ENCODE measurements at regions not wholly inside any gene's neighbourhood (a gene's known extent, or its start where the extent isn't known, plus 50 kb on each side); places are given as distances from the start of the nearest gene placed in this dataset.

- Mint-ChIP-seq H3K4me1 (ENCODE audit: low read depth) (no peaks in the 10 kb centered on the region), H3K4me3 (no peak overlapping the region), H3K27me3 (no peaks in the 10 kb centered on the region), H3K36me3 (ENCODE audit: low read depth) (no peaks in the 10 kb centered on the region), H3K27ac (no peak overlapping the region), H3K9me3 (no peaks in the 10 kb centered on the region)
- intact Hi-C loops (cut with DNase I, micrococcal nuclease), result no loop called here
- ATAC-seq (ENCODE audit: poor library complexity) (no peak), DNase-seq (no peak)
- Histone ChIP-seq H3K4me1 (ENCODE audit: insufficient read depth, low read length) (no peaks in the 10 kb centered on the region), H3K36me3 (ENCODE audit: insufficient read depth, low read length) (no peaks in the 10 kb centered on the region), H3K27me3 (ENCODE audit: control insufficient read depth in 1 of 2, insufficient read depth in 2 of 2, low read length in 2 of 2) (no peaks in the 10 kb centered on the region), H3K9me3 (ENCODE audit: control insufficient read depth in 1 of 2, insufficient read depth in 1 of 2, low read length in 2 of 2) (no peaks in the 10 kb centered on the region), H3K4me3 (ENCODE audit: low read length) (no peak overlapping the region), H3K27ac (ENCODE audit: low read depth in 1 of 2, low read length in 2 of 2) (no peak overlapping the region)
- no peak for TF ChIP-seq CTCF (IDR thresholded peaks at IDR 0.05)
- ChIA-PET POLR2A (no interaction called here), CTCF (no interaction called here)
Measured at GRCh38 chr1:239443361-239443760, 57.0 kb downstream of the CHRM3 start.

- ChIA-PET CTCF (no interaction called here), POLR2A (no interaction called here)
- Histone ChIP-seq H3K4me3 (ENCODE audit: low read length) (no peak overlapping the region), H3K36me3 (ENCODE audit: insufficient read depth, low read length) (no peaks in the 10 kb centered on the region), H3K9me3 (ENCODE audit: control insufficient read depth in 1 of 2, insufficient read depth in 1 of 2, low read length in 2 of 2) (no peaks in the 10 kb centered on the region), H3K27ac (ENCODE audit: low read depth in 1 of 2, low read length in 2 of 2) (no peak overlapping the region), H3K27me3 (ENCODE audit: control insufficient read depth in 1 of 2, insufficient read depth in 2 of 2, low read length in 2 of 2) (no peaks in the 10 kb centered on the region), H3K4me1 (ENCODE audit: insufficient read depth, low read length) (no peaks in the 10 kb centered on the region)
- no peak for ATAC-seq (ENCODE audit: poor library complexity)
- no peak overlapping the region for H3K4me3 Mint-ChIP-seq
- H3K36me3 Mint-ChIP-seq (ENCODE audit: low read depth), result no peaks in the 10 kb centered on the region
- no peak for DNase-seq
- H3K27ac Mint-ChIP-seq, result no peak overlapping the region
- no peak for TF ChIP-seq CTCF (IDR thresholded peaks at IDR 0.05)
- intact Hi-C loops (cut with DNase I, micrococcal nuclease), result no loop called here
- H3K9me3 Mint-ChIP-seq, result no peaks in the 10 kb centered on the region
- no peaks in the 10 kb centered on the region for H3K4me1 Mint-ChIP-seq (ENCODE audit: low read depth)
- H3K27me3 Mint-ChIP-seq, result no peaks in the 10 kb centered on the region
Measured at GRCh38 chr1:239446611-239447010, 60.2 kb downstream of the CHRM3 start.

DNA sequence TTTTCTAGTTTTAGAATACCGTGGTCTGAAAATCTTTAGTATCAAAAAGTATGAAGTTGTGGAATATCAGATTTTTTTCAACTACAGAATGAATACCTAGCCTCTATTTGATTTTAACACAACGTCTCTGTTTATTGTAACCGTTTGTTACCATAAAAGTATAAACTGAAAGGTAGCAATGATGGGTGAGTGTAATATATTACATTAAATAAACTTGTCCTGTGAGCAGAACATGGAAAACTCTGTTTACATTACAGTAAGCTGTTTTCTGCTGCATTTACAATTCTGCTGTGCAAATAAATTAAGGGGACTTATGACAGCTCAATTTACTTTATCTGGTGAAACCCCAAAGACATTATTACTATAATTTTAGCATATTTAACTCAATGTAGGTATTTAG, 62.5 kb downstream of the CHRM3 start:
- no peaks in the 10 kb centered on the region for H3K4me1 Mint-ChIP-seq (ENCODE audit: low read depth)
- H3K36me3 Mint-ChIP-seq (ENCODE audit: low read depth), result no peaks in the 10 kb centered on the region
- Histone ChIP-seq H3K4me3 (ENCODE audit: low read length) (no peak overlapping the region), H3K36me3 (ENCODE audit: insufficient read depth, low read length) (no peaks in the 10 kb centered on the region), H3K27ac (ENCODE audit: low read depth in 1 of 2, low read length in 2 of 2) (no peak overlapping the region), H3K27me3 (ENCODE audit: control insufficient read depth in 1 of 2, insufficient read depth in 2 of 2, low read length in 2 of 2) (no peaks in the 10 kb centered on the region), H3K9me3 (ENCODE audit: control insufficient read depth in 1 of 2, insufficient read depth in 1 of 2, low read length in 2 of 2) (no peaks in the 10 kb centered on the region), H3K4me1 (ENCODE audit: insufficient read depth, low read length) (no peaks in the 10 kb centered on the region)
- H3K27me3 Mint-ChIP-seq, result no peaks in the 10 kb centered on the region
- H3K27ac Mint-ChIP-seq, result no peak overlapping the region
- no peak for TF ChIP-seq CTCF (IDR thresholded peaks at IDR 0.05)
- intact Hi-C loops (cut with DNase I, micrococcal nuclease), result no loop called here
- ATAC-seq (ENCODE audit: poor library complexity) (no peak), DNase-seq (no peak)
- H3K9me3 Mint-ChIP-seq, result no peaks in the 10 kb centered on the region
- CTCF ChIA-PET, result interaction anchor here (0.6 kb wide), 1 partner anchor 472 kb away, joined by 3 read pairs; no protein-coding TSS in a partner anchor
- H3K4me3 Mint-ChIP-seq, result no peak overlapping the region
- POLR2A ChIA-PET, result no interaction called here

Measured in CD4-positive, alpha-beta T cell (primary cell).